GM12875 (cell line): ENCODE measurements at regions not wholly inside any gene's neighbourhood (a gene's known extent, or its start where the extent isn't known, plus 50 kb on each side); places are given as distances from the start of the nearest gene placed in this dataset.
"Not testable (repeated sequence)": the region's sequence is repeated elsewhere in the genome, so short reads cannot be mapped to it uniquely, and the experiment has no call there.

ENCODE experiments used
- H3K4me3 ChIP-seq: one replicate; pipeline ENCODE4 v1.5.1; 2011; ENCODE audit warnings: low read depth, low read length, control low read depth
- CTCF ChIP-seq: IDR thresholded peaks from 2 replicates; pipeline ENCODE4 v1.5.1; 2011; ENCODE audit warnings: low read depth, mild to moderate bottlenecking, control low read depth, inconsistent platforms, low read length, moderate library complexity, borderline replicate concordance; ENCODE audit not compliant: insufficient read depth

- no peak overlapping the region for H3K4me3 ChIP-seq
- TF ChIP-seq CTCF, result no peak
Measured at GRCh38 chr3:197417441-197417840, 119.0 kb upstream of the DLG1 start.

GRCh38 chr3:197411899-197412298, 113.5 kb upstream of the DLG1 start:
- H3K4me3 ChIP-seq, result not testable (repeated sequence)

- not testable (repeated sequence) for H3K4me3 ChIP-seq
Measured at GRCh38 chr3:197410170-197410569, 111.8 kb upstream of the DLG1 start.

- no peak overlapping the region for H3K4me3 ChIP-seq
- no peak for TF ChIP-seq CTCF
Measured at GRCh38 chr3:197408177-197408957, 110.0 kb upstream of the DLG1 start.

GRCh38 chr3:197407526-197407925, 109.1 kb upstream of the DLG1 start:
- no peak overlapping the region for H3K4me3 ChIP-seq
- no peak for TF ChIP-seq CTCF

GRCh38 chr3:197407053-197407452, 108.6 kb upstream of the DLG1 start:
- H3K4me3 ChIP-seq, result no peak overlapping the region
- no peak for TF ChIP-seq CTCF

GRCh38 chr3:197406266-197406665, 107.9 kb upstream of the DLG1 start:
- no peak overlapping the region for H3K4me3 ChIP-seq
- no peak for TF ChIP-seq CTCF

GRCh38 chr3:197404754-197405153, 106.3 kb upstream of the DLG1 start:
- no peak for TF ChIP-seq CTCF
- no peak overlapping the region for H3K4me3 ChIP-seq
